Mucosa of gallbladder (tissue), 1 donor: ENCODE measurements at regions not wholly inside any gene's neighbourhood (a gene's known extent, or its start where the extent isn't known, plus 50 kb on each side); places are given as distances from the start of the nearest gene placed in this dataset.
A peak's percentile ranks its signal among the peaks of the same experiment; 100 is the strongest.

Experiments
- DNase-seq: peaks from one replicate; pipeline ENCODE4 v3.0.0-alpha.2; 2020; ENCODE audit warnings: low spot score
- donor health status: DM: no; HTN: no; CAD: no.

DNA sequence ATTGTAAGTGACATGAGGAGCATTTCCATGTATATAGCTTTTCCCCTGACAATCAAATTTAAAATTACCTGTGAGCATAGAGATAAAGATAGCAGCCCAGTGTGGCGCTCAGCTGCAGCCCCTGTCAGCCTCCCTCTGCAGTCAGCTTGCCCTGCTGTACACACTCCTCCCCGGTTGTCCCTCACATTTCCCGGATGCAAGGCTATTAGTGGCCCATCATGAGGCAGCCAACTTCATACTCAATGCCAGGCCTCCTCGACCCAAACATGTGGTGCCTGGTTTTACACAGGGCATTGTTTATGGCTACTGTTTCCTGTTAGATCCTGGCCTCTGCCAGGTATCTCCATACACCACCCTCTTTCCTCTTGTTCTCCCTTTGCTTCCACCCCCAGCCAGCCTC lies 116.1 kb upstream of the SH3BP4 start:
- no peak for DNase-seq

DNA sequence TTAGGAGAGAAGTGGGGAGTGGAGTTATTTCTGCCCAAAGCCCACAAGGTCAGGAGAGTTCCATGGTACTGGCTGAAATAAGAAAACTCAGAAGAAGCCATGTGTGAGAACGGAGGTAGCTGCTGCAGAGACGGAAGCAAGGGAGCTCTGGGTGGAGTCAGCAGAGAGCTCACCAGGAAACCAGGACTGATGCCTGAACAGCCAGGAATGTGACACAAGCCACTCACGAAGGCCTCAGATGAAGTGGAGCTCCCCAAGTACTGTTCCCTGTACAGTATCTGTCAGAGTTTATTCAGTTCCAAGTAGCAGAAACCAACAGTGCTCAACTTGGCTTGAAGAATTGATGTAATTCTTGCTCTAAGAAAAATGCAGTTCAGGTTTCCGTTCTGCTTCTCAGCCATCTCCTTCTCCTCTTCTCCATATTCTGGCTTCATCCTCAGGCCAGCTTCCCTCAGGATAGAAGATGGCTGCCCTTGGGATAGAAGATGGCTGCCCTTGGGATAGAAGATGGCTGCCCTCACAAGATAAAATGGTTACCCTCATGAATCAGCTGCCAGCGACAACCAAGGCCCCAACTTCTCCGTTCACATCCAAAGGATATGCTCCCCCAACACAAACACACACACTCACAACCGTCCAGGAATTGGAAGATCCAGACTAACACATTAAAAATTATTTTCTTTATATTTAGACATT lies 117.4 kb upstream of the SH3BP4 start:
- no peak for DNase-seq

DNA sequence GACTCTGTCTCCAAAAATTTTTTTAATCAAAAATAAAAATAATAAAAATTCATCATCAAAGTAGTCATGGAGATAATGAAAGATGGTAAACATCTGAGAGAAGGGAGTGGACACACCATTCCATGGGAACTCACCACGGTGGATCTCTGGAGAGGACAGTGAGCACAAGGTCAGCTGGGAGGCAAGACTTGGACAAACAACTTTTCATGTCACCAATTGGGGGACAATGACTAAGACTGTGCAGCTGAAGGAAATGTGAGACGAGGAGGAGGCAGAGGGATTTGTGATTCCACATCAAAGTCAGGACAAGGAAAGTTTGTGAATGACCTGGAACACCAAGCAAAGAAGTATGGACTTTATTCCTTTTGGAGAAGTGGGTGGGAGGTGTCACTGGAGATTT lies 121.0 kb upstream of the SH3BP4 start:
- DNase-seq: no peak

DNA sequence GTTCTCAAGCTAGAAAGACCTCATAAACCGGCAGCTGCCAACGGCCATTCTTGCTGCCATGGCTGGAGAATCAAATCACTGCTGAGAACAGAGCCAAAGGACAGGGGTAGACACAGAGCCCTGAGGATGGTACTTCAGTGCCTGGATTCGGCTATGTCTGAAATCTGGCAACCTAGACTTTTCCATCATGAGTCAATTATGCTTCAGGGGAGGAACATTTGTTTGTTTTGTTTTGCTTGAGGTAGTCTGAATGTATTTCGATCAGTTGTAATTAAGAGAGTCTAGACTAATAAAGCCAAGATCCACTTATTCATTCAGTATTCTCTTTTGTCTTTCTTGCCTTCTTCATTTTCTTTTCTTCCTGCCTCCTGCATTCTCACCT lies 122.8 kb upstream of the SH3BP4 start:
- no peak for DNase-seq

DNA sequence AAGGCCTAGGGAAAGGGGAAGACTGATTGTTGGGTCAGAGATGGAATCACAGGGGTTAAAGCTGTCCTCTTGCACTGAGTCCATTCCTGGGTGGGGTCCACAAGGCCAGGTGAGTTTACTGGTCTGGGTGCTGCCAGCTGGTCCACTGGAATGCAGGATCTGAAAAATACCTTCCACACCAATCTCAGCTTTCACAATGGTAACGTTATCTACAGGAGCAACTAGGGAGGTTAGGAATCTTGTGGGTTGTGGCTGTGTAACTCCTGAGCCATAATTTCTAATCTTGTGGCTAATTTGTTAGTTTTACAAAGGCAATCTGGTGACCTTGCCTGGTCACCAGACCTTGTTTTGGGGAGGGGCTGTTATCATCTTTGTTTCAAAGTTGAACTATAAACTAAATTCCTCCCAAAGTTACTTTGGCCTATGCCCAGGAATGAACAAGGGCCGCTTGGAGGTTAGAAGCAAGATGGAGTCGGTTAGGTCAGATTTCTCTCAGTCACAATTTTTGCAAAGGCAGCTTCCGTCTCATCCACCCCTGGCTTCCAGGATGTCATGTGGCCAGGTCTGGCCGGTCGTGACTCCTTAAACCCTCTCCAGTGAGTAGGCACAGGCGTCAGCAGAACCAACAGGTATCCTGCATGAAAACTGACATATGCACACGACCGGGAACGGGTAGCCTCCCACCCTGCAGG lies 123.3 kb upstream of the SH3BP4 start:
- DNase-seq: no peak

DNA sequence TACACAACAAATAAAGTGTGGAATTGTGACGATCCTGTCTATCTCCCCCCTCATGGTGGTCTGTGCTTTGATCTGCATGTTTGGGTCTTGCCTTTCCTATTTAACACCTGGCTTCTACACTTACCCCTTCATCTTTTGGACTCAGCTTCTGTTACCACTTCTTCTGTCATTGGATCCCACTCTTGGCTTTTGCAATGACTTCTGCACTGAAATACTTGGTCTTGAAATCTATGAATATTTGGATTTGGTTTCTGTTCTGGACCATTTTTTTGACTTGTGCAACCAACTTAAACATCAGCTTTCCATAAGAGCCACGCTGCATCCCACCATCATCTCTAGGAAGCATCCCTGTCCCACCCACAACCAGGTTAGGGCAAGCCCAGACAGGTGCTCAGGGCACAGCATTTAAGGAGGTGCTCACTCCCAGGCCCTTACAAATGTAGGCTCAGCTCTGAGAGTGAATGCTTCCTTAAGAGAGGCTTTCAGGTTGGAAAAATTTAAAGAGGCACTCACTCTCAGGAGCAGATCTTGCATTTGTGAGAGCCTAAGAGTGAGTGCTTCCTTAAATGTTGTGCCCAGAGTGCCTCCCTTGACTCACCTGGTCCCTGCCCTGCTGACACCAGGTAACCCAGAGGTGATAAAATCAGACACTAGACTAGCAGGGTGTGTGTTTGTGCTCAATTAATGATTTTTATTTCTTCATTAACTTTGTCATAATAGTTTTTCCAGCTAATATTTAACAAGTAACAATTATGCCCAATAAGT lies 124.5 kb upstream of the SH3BP4 start:
- peak; percentile 71 for DNase-seq

DNA sequence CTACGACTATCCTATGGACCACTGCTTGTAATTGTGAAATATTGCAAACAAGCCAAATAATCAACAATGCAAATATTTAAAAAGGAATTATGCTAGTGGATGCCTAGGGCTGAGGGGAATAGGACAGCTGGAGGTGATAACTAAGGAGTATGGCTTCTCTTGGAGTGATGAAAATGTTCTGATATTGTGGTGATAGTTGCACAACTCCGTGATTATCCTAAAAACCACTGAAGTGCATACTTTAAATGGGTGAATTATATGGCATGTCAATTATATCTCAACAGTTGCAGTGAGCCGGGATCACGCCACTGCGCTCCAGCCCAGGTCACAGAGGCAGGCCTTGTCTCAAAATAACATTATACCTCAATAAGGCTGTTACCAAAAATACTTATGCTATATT lies 125.1 kb upstream of the SH3BP4 start:
- no peak for DNase-seq

DNA sequence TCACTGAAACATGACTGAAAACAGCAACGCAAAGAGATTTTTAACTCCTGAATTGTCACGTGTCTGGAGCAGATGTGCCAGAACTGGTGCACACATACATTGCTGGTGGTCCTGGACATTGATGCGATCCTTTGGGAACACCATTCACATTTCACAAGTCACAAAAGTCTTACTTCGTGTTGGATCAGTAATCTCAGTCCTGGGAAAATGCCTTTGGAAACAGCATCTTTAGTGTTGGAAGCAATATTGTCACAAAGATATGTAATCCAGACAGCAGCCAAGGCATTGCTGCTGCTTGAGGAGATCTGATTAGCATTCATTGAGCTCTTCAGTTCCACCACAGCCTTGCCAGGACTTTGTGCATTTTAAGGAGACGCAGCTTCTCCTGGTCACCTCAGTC lies 126.2 kb upstream of the SH3BP4 start:
- no peak for DNase-seq

DNA sequence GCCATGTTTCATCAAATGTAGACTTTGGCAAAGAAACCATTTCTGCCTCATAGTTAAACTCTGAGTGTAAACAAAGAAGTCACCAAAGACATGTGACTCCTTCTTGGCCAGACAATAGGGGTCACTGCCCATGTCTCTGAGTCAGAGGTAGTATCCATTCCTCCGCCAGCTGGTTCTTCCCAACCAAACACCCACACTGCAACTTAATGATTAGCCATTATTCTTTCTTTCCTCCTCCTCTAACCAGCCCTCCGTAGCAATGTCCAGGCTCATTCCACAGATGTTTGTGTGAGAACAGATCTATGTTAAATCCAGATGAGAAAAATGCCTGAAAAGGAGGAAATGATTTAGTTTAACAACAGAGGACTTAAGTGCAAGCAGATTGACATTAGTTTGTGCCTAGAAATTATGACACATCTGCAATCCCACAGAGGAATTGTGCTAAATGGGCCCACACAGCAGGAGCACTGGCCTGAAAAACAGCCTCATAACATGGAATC lies 127.9 kb upstream of the SH3BP4 start:
- DNase-seq: peak; percentile 85

DNA sequence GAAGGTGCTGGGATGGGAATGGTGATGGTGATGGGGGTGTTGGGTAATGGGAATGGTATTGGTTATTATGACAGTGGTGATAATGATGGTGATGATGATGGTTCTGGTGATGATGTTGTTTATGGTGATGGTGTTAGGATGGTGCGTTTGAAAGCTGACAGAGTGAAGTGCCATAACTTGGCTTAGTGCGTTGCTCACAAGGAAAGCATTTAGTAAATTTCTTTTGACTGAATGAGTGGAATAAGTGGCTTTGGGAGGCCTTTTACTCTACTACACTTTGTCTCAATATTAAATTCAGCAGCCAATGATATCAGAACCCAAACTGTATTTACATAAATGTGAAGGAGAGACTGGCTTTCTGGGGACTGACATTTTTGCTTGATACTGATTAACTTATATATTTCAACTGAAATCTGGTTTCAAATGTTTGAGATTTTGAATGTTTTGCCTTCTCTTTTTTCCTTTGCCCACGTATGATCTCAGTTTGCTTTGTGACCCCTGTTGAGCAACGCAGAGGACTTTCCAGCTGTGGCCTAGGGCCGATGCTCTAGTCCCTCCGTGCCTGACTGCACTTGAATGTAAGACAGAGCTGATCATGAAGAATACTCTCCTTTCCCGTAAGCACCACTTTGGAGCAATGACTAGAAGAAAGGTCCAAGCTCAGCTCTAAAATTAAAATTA lies 128.5 kb upstream of the SH3BP4 start:
- DNase-seq: peak; percentile 19

DNA sequence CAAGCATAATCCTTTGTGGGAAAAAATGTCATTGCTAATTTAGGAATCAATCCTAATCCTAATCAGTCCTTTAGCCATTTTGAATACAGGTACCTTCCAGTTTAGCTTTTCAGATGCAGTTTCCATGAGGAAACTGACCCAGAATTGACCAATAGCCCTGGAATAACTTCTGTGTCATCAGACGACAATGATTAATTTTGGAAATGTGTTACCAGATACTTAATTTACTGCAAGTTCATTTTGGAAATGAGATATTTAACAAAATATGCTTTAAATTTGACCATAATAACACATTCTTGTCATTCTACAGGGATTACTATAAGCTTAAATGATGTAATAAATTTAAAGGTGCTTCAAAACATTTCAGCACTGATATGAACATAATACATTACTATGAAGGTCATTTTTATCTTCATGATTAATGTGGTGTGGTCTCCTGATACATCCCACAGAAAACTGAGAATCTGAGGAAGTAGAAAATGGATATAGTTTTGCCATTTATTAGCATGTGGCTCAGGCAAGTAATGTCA lies 129.8 kb upstream of the SH3BP4 start:
- no peak for DNase-seq

DNA sequence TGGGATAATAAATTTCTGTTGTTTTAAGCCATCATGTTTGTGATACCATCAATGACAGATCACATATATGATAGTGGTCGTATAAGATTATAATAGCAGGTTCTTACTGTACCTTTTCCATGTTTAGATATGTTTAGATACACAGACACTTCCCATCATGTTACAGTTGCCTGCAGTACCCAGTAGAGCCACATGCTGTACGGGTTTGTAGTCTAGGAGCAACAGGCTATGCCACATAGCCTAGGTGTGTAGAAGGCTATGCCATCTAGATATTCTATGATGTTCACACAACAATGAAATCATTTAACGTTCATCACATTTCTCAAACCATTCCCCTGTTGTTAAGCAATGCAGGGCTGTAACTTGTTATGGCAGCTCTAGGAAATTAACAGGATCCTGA lies 132.9 kb upstream of the SH3BP4 start:
- no peak for DNase-seq

DNA sequence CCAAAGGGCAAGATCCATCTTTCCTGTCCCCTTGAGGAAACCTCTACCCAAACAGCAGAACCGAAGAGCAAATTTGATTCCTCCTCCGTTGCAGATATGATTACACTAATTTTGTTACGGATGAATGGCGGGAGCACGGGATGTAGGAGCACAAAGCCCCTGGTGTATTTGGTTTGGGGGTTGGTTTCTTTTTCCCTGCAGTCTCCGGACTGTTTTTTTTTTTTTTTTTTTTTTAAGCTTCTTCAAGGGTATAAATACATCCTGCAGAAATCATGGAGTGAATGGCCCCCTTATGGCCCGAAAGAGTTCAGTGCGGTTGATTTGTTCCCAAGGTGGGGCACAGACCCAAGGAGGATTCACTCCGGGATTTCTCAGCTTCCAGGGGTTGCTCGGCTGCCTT lies 135.3 kb upstream of the SH3BP4 start:
- no peak for DNase-seq

DNA sequence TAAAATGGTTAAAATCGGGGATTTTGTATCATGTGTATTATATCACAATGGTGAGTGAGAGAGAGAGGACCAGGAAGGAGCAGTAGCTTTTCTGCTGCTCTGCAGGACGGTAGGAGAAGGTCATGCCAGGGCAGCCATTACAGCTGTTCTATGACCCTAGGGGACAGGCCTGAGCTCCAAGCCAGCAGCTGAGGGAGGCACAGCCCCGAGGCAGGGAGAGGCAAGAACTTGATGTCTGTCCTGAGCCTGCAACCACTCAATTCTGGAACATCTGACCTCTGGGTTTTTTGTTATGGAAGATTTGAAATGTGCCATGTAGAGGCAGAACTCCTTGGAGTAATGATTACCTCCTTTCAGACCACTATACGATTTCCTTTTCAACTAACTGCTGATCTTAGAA lies 135.8 kb upstream of the SH3BP4 start:
- no peak for DNase-seq

DNA sequence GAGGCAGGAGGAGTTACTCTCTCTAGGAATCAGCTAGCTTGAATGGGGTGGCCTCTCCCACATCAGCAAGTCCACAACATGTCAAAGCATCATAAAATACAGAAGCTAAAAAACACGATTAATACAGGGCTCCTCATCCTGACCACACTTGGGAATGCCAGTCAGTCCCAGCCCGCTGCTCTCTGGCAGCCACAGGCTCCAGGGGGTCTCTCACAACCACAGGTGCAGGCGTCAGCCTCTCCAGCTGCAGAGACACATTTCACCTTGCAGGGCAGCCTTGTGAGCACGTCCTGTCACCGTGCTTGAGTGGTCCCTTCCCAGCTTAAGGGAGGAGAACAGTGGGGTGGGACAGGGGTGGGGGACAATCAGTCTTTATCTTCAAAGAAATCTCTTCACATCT lies 137.4 kb upstream of the SH3BP4 start:
- no peak for DNase-seq

DNA sequence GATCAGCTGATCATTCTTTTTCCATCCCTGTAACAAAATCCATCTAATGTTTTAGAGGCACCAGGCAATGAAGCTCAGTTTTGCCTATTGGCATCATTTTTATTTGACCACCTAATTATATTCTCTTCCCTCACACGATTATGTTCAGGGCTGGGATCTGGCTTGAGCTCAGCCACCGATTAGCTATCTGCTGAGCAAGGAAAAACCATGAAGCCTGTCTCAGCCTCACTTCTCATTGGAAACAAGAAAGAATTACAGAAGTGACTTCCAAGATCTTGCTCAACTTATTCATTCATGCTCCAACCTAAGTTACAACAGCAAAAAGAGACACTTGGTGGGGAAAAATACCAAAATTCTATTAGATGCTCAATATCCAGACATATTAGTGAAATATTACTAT lies 139.0 kb upstream of the SH3BP4 start:
- no peak for DNase-seq

DNA sequence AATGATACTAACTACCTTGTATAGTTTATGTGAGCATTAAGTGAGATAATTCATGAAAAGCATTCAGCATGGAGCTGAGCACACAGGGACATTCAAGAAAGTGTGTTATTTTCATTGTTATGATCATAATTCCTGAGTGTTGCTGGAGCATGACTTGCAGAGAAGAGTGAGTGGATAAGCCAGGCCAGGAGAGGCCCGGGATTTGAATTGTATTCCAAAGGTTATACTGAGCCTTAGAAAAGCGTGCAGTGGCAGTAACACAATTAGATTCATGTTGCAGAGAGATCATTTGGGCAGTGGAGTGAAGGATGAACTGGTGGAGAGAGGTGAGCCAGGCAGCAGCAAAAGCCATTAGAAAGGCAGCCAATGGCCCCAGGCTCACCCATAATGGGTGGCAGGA lies 142.9 kb upstream of the SH3BP4 start:
- DNase-seq: no peak

DNA sequence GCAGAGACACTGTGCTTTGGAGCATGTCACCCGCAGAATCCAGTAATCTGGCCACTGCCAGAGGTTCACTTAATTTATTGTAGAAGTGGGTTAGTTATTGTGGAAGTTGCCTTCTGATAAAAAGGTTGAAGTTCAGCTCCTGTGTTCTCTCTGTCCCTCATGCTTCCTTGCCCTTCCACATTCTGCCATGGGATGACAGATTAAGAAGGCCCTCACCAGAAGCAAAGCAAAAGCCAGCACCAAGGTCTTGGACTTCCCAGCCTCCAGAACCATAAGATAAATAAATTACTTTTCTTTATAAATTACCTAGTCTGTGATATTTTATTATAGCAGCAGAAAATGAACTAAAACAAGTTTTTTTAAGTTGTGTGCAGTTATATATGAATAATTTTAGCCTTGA lies 145.0 kb upstream of the SH3BP4 start:
- DNase-seq: no peak

DNA sequence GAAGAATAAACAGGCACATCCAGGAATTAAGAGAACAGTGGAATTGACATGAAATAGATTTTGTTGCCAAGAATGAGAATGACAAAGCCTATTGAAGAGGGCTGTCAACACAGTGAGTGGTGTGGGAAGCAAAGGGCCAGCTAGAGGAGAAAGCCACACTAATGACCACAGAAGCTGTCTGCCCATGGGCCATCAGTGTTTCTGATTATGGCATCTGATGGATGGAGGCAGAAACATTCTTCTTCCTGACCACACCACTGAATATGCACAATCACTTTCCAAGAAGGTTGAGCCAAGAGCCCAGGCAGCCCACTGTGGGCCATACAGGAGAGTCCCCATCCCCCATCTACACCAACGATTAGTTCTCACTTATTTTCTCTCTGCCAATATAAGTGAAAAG lies 146.0 kb upstream of the SH3BP4 start:
- no peak for DNase-seq

DNA sequence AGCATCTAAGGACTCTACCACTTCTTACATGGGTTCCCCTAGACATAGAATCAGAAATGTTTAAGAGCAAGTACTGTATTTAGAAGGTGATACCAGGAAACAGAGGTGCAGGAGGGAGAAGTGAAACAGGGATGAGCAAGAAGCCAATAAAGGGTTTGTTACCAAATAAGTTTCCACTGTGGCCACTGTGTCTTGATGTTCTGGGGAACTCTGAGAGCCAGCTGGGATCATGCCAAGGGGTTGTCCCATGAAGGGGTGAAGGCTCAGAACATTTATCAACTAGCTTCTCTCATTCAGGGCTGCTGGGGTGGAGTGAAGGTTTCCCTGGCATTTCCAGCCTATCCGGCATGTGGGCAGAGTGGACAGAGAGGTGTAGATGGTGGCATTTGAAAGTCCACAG lies 147.1 kb upstream of the SH3BP4 start:
- no peak for DNase-seq

DNA sequence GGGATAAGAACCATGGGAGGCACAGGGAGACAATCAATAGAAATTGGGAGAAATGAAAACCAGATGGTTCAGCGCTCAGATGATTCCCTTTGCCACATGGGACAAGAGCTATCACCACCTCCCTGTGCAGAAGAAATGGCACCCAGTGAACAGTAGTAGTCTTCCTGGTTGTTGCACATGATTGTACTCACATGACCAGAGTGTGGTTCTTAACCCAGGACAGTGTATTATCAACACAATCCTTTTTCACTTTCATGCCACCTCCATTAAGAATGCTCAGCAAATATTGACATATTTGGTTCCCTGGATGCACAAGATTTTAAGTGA lies 149.0 kb upstream of the SH3BP4 start:
- DNase-seq: no peak
